ENCODE measurements at regions not wholly inside any gene's neighbourhood (a gene's known extent, or its start where the extent isn't known, plus 50 kb on each side); places are given as distances from the start of the nearest gene placed in this dataset.

DNA sequence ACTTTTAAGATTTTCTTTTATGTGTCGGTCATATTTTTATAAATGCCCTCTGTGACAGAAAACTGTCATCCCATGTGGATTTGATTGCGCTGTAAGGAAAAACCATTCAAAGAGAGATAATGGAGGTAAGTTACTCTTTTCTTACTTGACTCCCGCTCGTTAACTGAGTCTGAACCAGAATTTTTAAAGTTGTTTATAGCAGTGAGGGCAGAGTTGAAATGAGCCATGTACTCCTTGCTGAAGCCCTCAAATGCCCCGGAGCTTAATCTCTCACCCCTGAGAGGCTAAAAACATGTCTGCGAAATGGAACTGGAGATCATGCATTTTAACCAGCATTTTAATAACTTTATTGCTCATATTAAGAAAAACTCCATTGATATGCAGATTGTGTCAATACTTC is 320.0 kb upstream of the SOX11 start:
- 34 to 39% methylated on average over 6 of the region's 6 CpGs for WGBS, 2 experiments (ENCODE audit: low coverage in 1 of 2, low lambda C conversion rate in 2 of 2, missing lambda C conversion rate in 2 of 2)
- in situ Hi-C loops (cut with MboI): no loop called here

DNA sequence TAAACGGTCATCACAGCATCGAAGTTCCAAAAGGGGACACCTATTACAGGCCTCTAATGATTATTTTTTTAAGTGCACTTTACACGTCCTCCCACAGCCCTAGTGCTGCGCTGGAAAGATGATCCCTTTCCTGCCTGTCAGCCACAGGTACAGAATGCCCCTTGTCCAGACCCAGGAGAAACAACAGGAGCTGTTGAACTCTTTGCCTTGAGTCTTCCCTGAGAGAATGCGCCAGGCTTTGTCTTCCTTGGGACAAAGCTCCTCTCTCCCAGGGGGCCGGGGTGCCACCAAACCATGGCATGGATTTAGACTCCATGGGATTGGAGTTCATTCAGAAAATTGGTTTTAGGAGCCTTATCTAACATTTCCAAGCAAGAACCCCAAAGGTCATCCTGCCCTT is 319.0 kb upstream of the SOX11 start:
- H3K9me3 ChIP-seq (ENCODE audit: low read depth): no peaks in the 10 kb centered on the region
- no peaks in the 10 kb centered on the region for H3K79me2 ChIP-seq (ENCODE audit: insufficient read depth)
- no peaks in the 10 kb centered on the region for H3K9me2 ChIP-seq (ENCODE audit: insufficient read depth)
- H3K4me2 ChIP-seq (ENCODE audit: unreplicated experiment): no peak overlapping the region
- no peaks in the 10 kb centered on the region for H3K36me3 ChIP-seq (ENCODE audit: low read depth)
- H3K27me3 ChIP-seq (replicated peaks; ENCODE audit: insufficient read depth): no peaks in the 10 kb centered on the region
- DNase-seq: no peak
- no peaks in the 10 kb centered on the region for H3K4me1 ChIP-seq (ENCODE audit: insufficient read depth)
- in situ Hi-C loops (cut with MboI): no loop called here
- no peaks in the 10 kb centered on the region for H4K20me1 ChIP-seq (ENCODE audit: insufficient read depth)
- no peak overlapping the region for H3K4me3 ChIP-seq
- H2AFZ ChIP-seq: no peak overlapping the region
- TF ChIP-seq EZH2 (IDR thresholded peaks at IDR 0.05; ENCODE audit: insufficient read depth, poor library complexity, severe bottlenecking) (no peak), EZH2phosphoT487 (IDR thresholded peaks at IDR 0.05; ENCODE audit: insufficient read depth, low read depth) (no peak)
- WGBS, 2 experiments (ENCODE audit: low coverage in 1 of 2, low lambda C conversion rate in 2 of 2, missing lambda C conversion rate in 2 of 2): 17 to 33% methylated on average over 6 of the region's 6 CpGs
- H3F3A ChIP-seq (ENCODE audit: insufficient read depth): no peaks in the 10 kb centered on the region
- H3K27ac ChIP-seq: no peak overlapping the region
- H3K9ac ChIP-seq: no peak overlapping the region

More for the DNA sequence above, 320.0 kb upstream of the SOX11 start:
- Histone ChIP-seq H3F3A (ENCODE audit: insufficient read depth) (no peaks in the 10 kb centered on the region), H3K9me2 (ENCODE audit: insufficient read depth) (no peaks in the 10 kb centered on the region), H3K27ac (no peak overlapping the region), H3K4me1 (ENCODE audit: insufficient read depth) (no peaks in the 10 kb centered on the region), H3K36me3 (ENCODE audit: low read depth) (no peaks in the 10 kb centered on the region), H3K79me2 (ENCODE audit: insufficient read depth) (no peaks in the 10 kb centered on the region), H4K20me1 (ENCODE audit: insufficient read depth) (no peaks in the 10 kb centered on the region), H3K4me2 (ENCODE audit: unreplicated experiment) (no peak overlapping the region), H3K9ac (no peak overlapping the region), H3K4me3 (no peak overlapping the region), H3K27me3 (replicated peaks; ENCODE audit: insufficient read depth) (no peaks in the 10 kb centered on the region), H2AFZ (no peak overlapping the region), H3K9me3 (ENCODE audit: low read depth) (no peaks in the 10 kb centered on the region)
- TF ChIP-seq EZH2 (IDR thresholded peaks at IDR 0.05; ENCODE audit: insufficient read depth, poor library complexity, severe bottlenecking): no peak
- no peak for TF ChIP-seq EZH2phosphoT487 (IDR thresholded peaks at IDR 0.05; ENCODE audit: insufficient read depth, low read depth)
- DNase-seq: no peak

DNA sequence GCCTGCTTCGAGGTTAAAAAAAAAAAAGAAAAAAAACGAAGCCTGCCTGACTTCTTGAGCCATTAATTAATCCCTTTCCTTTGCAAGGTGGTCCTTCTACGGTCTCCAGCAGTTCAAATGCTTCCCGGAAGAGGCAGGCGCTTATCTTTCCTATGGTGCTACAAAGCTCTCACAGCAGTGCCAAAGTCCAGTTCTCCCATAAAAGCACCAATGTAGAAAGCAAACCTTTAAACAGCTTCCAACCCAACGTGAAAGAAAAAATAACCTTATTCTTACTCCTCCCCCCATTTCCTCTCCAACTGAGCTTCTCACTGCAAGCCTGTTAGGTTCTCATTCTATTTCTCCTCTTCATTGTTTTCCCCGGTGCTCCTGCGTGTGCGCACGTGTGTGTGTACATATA is 317.4 kb upstream of the SOX11 start:
- H3K36me3 ChIP-seq (ENCODE audit: low read depth): no peaks in the 10 kb centered on the region
- H3K4me2 ChIP-seq (ENCODE audit: unreplicated experiment): no peak overlapping the region
- 35 to 37% methylated on average over 10 of the region's 10 CpGs for WGBS, 2 experiments (ENCODE audit: low coverage in 1 of 2, low lambda C conversion rate in 2 of 2, missing lambda C conversion rate in 2 of 2)
- no peaks in the 10 kb centered on the region for H3K79me2 ChIP-seq (ENCODE audit: insufficient read depth)
- in situ Hi-C loops (cut with MboI): no loop called here
- H3F3A ChIP-seq (ENCODE audit: insufficient read depth): no peaks in the 10 kb centered on the region
- DNase-seq: no peak
- H3K9ac ChIP-seq: no peak overlapping the region
- no peak overlapping the region for H2AFZ ChIP-seq
- H3K27me3 ChIP-seq (replicated peaks; ENCODE audit: insufficient read depth): no peaks in the 10 kb centered on the region
- no peaks in the 10 kb centered on the region for H3K9me2 ChIP-seq (ENCODE audit: insufficient read depth)
- no peak overlapping the region for H3K27ac ChIP-seq
- H3K4me3 ChIP-seq: no peak overlapping the region
- no peaks in the 10 kb centered on the region for H3K9me3 ChIP-seq (ENCODE audit: low read depth)
- no peaks in the 10 kb centered on the region for H4K20me1 ChIP-seq (ENCODE audit: insufficient read depth)
- TF ChIP-seq EZH2 (IDR thresholded peaks at IDR 0.05; ENCODE audit: insufficient read depth, poor library complexity, severe bottlenecking) (no peak), EZH2phosphoT487 (IDR thresholded peaks at IDR 0.05; ENCODE audit: insufficient read depth, low read depth) (no peak)
- H3K4me1 ChIP-seq (ENCODE audit: insufficient read depth): no peaks in the 10 kb centered on the region

DNA sequence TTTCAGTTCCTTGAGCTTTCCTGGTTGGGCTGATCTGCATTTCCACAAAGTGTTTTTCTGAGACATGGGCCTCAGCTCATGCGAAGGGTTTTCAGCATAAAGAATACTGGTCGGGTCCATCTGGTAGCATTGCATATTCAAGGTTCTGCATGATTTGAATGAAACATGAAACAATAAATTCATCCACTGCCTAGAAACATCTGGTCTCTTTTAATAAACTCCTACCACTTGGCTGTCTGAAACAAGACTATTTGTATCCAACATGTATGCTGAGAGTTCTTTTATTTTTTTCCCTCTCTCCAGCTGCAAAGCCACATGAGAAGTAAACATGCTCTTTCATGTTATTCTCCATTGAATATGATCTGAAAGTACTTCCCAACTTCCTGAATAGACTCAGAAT is 314.9 kb upstream of the SOX11 start:
- TF ChIP-seq EZH2phosphoT487 (IDR thresholded peaks at IDR 0.05; ENCODE audit: insufficient read depth, low read depth) (no peak), EZH2 (IDR thresholded peaks at IDR 0.05; ENCODE audit: insufficient read depth, poor library complexity, severe bottlenecking) (no peak)
- H3K79me2 ChIP-seq (ENCODE audit: insufficient read depth): no peaks in the 10 kb centered on the region
- no peaks in the 10 kb centered on the region for H3F3A ChIP-seq (ENCODE audit: insufficient read depth)
- H3K9ac ChIP-seq: no peak overlapping the region
- H3K9me3 ChIP-seq (ENCODE audit: low read depth): no peaks in the 10 kb centered on the region
- H2AFZ ChIP-seq: no peak overlapping the region
- whole genome bisulfite sequencing, 2 experiments (ENCODE audit: low coverage in 1 of 2, low lambda C conversion rate in 2 of 2, missing lambda C conversion rate in 2 of 2): 0 to 4% methylated on average over 2 of the region's 2 CpGs
- DNase-seq: no peak
- H3K36me3 ChIP-seq (ENCODE audit: low read depth): no peaks in the 10 kb centered on the region
- in situ Hi-C loops (cut with MboI): no loop called here
- no peak overlapping the region for H3K4me3 ChIP-seq
- no peaks in the 10 kb centered on the region for H3K9me2 ChIP-seq (ENCODE audit: insufficient read depth)
- H3K27ac ChIP-seq: no peak overlapping the region
- H3K4me1 ChIP-seq (ENCODE audit: insufficient read depth): no peaks in the 10 kb centered on the region
- no peaks in the 10 kb centered on the region for H3K27me3 ChIP-seq (replicated peaks; ENCODE audit: insufficient read depth)
- no peak overlapping the region for H3K4me2 ChIP-seq (ENCODE audit: unreplicated experiment)
- H4K20me1 ChIP-seq (ENCODE audit: insufficient read depth): no peaks in the 10 kb centered on the region

DNA sequence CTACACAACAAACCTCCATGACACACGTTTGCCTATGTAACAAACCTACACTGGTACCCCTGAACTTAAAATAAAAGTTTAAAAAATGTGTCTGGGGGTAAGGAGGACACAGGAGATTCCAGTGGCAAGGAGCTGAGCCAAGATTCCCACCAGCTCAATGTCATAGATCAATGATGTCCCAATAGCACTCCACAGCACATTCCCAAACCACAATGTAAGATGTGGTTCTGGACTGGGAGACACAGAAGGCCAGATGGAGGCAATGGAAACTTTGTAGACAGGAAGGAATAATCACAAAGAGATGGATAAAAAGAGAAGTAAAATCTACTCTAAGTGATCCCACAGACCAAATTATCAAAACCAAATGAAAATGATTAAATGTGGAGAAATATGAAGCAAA is 312.4 kb upstream of the SOX11 start:
- no peak for DNase-seq
- Histone ChIP-seq H3K9me2 (ENCODE audit: insufficient read depth) (no peaks in the 10 kb centered on the region), H4K20me1 (ENCODE audit: insufficient read depth) (no peaks in the 10 kb centered on the region), H3K9me3 (ENCODE audit: low read depth) (no peaks in the 10 kb centered on the region), H3K9ac (no peak overlapping the region), H3K4me1 (ENCODE audit: insufficient read depth) (no peaks in the 10 kb centered on the region), H3K36me3 (ENCODE audit: low read depth) (no peaks in the 10 kb centered on the region), H3K79me2 (ENCODE audit: insufficient read depth) (no peaks in the 10 kb centered on the region), H3K4me2 (ENCODE audit: unreplicated experiment) (no peak overlapping the region), H3K4me3 (no peak overlapping the region), H3F3A (ENCODE audit: insufficient read depth) (no peaks in the 10 kb centered on the region), H3K27me3 (replicated peaks; ENCODE audit: insufficient read depth) (no peaks in the 10 kb centered on the region), H2AFZ (no peak overlapping the region), H3K27ac (no peak overlapping the region)
- WGBS, 2 experiments (ENCODE audit: low coverage in 1 of 2, low lambda C conversion rate in 2 of 2, missing lambda C conversion rate in 2 of 2): 0 to 3% methylated on average over 1 of the region's 1 CpG
- in situ Hi-C loops (cut with MboI): no loop called here
- TF ChIP-seq EZH2phosphoT487 (IDR thresholded peaks at IDR 0.05; ENCODE audit: insufficient read depth, low read depth) (no peak), EZH2 (IDR thresholded peaks at IDR 0.05; ENCODE audit: insufficient read depth, poor library complexity, severe bottlenecking) (no peak)

All from GM23248 (cell line).